Endothelial cell of umbilical vein (primary cell): ENCODE measurements at regions not wholly inside any gene's neighbourhood (a gene's known extent, or its start where the extent isn't known, plus 50 kb on each side); places are given as distances from the start of the nearest gene placed in this dataset.

Source experiments
- BruUV-seq: library from RNA; stranded (reverse); fragments of 400-500 nt; replicated peaks from 2 replicates; lab custom pipeline; 2021; lab: Mats Ljungman, UMichigan
- CTCF ChIA-PET: fragments of 300-600, 350-600 bp; sonication (Branson Sonifier 250); formaldehyde crosslinking; loops from one replicate; lab custom pipeline; 2021; ENCODE audit warnings: antibody characterized with exemption, inconsistent platforms; lab: Charles Lee
- POLR2A ChIA-PET: fragments of 300-600, 350-600 bp; sonication (Branson Sonifier 250); formaldehyde crosslinking; loops from one replicate; lab custom pipeline; 2021; ENCODE audit warnings: antibody characterized with exemption, inconsistent platforms; lab: Charles Lee
- DNase-seq: peaks from one replicate; pipeline ENCODE4 v3.0.0-alpha.2; 2011; ENCODE audit warnings: low read depth, low spot score
- FAIRE-seq: peaks from 2 replicates; lab custom pipeline; 2011; peaks lifted over from hg19 to GRCh38; lab: Jason Lieb, UNC
- H2AFZ ChIP-seq: 2 replicates; pipeline ENCODE4 v1.6.0; 2012; ENCODE audit warnings: low read depth, low read length, control low read depth, inconsistent platforms
- H3K27ac ChIP-seq: 2 replicates; pipeline ENCODE4 v1.5.1; 2011; ENCODE audit warnings: low read depth, mild to moderate bottlenecking, control low read depth, low read length, moderate library complexity; ENCODE audit not compliant: insufficient read depth
- H3K27me3 ChIP-seq, 2 experiments: 2 replicates each; pipeline versions ENCODE4 v1.6.0 to v1.6.1; 2011; ENCODE audit warnings: low read length in 2 of 2, mixed read lengths in 1 of 2; ENCODE audit not compliant: control insufficient read depth in 2 of 2, insufficient read depth in 2 of 2
- H3K36me3 ChIP-seq, 2 experiments: 2 replicates in 1 of 2; 3 replicates in 1 of 2; pipeline ENCODE4 v1.5.1; 2011; ENCODE audit warnings: low read length in 2 of 2, mild to moderate bottlenecking in 1 of 2, moderate library complexity in 1 of 2; ENCODE audit not compliant: control insufficient read depth in 2 of 2, insufficient read depth in 2 of 2; ENCODE audit errors: extremely low read depth in 1 of 2
- H3K4me1 ChIP-seq: 3 replicates; pipeline ENCODE4 v1.5.1; 2011; ENCODE audit warnings: mild to moderate bottlenecking, low read length; ENCODE audit not compliant: control insufficient read depth, insufficient read depth; ENCODE audit errors: extremely low read depth
- H3K4me2 ChIP-seq: 2 replicates; pipeline ENCODE4 v1.6.1; 2011; ENCODE audit warnings: low read length, control low read depth, mixed read lengths; ENCODE audit not compliant: insufficient read depth
- H3K4me3 ChIP-seq, 3 experiments: fragments of 200-600 bp in 1 of 3; sonication (generic), shearing (Covaris generic) in 1 of 3; replicated peaks in 1 of 3; 2 replicates each; pipeline ENCODE4 v1.5.1; 2011 to 2016; ENCODE audit warnings: control low read depth in 3 of 3, low read length in 3 of 3, mild to moderate bottlenecking in 2 of 3, inconsistent platforms in 1 of 3, low read depth in 1 of 3, moderate library complexity in 1 of 3; ENCODE audit not compliant: insufficient read depth in 1 of 3
- H3K79me2 ChIP-seq: 2 replicates; pipeline ENCODE4 v1.6.0; 2012; ENCODE audit warnings: low read length, inconsistent platforms; ENCODE audit not compliant: control insufficient read depth, insufficient read depth
- H3K9ac ChIP-seq: replicated peaks from 2 replicates; pipeline ENCODE3; 2011; ENCODE audit warnings: low read length, control low read depth; ENCODE audit not compliant: insufficient read depth; ENCODE audit errors: extremely low read depth
- H3K9me1 ChIP-seq: replicated peaks from 3 replicates; pipeline ENCODE4 v1.6.0; 2011; ENCODE audit warnings: mild to moderate bottlenecking, low read length; ENCODE audit not compliant: control insufficient read depth, insufficient read depth; ENCODE audit errors: extremely low read depth
- H3K9me3 ChIP-seq: replicated peaks from 2 replicates; pipeline ENCODE4 v1.5.1; 2012; ENCODE audit warnings: low read length, inconsistent platforms; ENCODE audit not compliant: control insufficient read depth, insufficient read depth
- H4K20me1 ChIP-seq: replicated peaks from 2 replicates; pipeline ENCODE3; 2011; ENCODE audit warnings: mild to moderate bottlenecking, low read length; ENCODE audit not compliant: control insufficient read depth, insufficient read depth; ENCODE audit errors: extremely low read depth
- CTCF ChIP-seq, 2 donors: IDR thresholded peaks; 1 replicate in 1 of 2; 2 replicates in 1 of 2; pipeline ENCODE4 v1.5.1; 2011; ENCODE audit warnings: low read length in 2 of 2, mild to moderate bottlenecking in 2 of 2, moderate library complexity in 2 of 2, control low read depth in 1 of 2, inconsistent platforms in 1 of 2, low read depth in 1 of 2; ENCODE audit not compliant: insufficient read depth in 1 of 2; ENCODE audit errors: extremely low read depth in 1 of 2
- EZH2 ChIP-seq: IDR thresholded peaks from 2 replicates; pipeline ENCODE4 v1.6.1; 2012; ENCODE audit warnings: borderline replicate concordance, low read depth, mild to moderate bottlenecking, moderate library complexity, low read length, inconsistent platforms; ENCODE audit not compliant: severe bottlenecking
- FOS ChIP-seq: IDR thresholded peaks from 2 replicates; pipeline ENCODE4 v1.6.1; 2011; ENCODE audit warnings: mild to moderate bottlenecking, low read length, moderate library complexity, borderline replicate concordance; ENCODE audit not compliant: insufficient read depth
- GATA2 ChIP-seq: IDR thresholded peaks from 2 replicates; pipeline ENCODE4 v1.7.0; 2011; ENCODE audit warnings: low read depth, mild to moderate bottlenecking, moderate library complexity, mixed read lengths, low read length; ENCODE audit not compliant: insufficient read length, insufficient read depth
- JUN ChIP-seq: IDR thresholded peaks from 2 replicates; pipeline ENCODE4 v1.6.1; 2011; ENCODE audit warnings: borderline replicate concordance, low read depth; ENCODE audit not compliant: insufficient read length, insufficient read depth
- MAX ChIP-seq: IDR thresholded peaks from 2 replicates; pipeline ENCODE4 v1.6.1; 2011; ENCODE audit not compliant: insufficient read depth, insufficient read length
- MYC ChIP-seq: IDR thresholded peaks from one replicate; pipeline ENCODE4 v1.6.1; 2011; ENCODE audit warnings: mild to moderate bottlenecking, low read depth, low read length
- POLR2A ChIP-seq: IDR thresholded peaks from 2 replicates; pipeline ENCODE4 v1.6.1; 2012; ENCODE audit warnings: low read depth, mild to moderate bottlenecking, control low read depth, low read length
- POLR2AphosphoS5 ChIP-seq: IDR thresholded peaks from 2 replicates; pipeline ENCODE4 v1.6.1; 2012; ENCODE audit warnings: low read depth, mild to moderate bottlenecking, control low read depth, low read length, moderate library complexity; ENCODE audit not compliant: insufficient read depth
- dilution Hi-C: fragments of 300-500 bp; cut with MboI; formaldehyde crosslinking; loops from one replicate; pipeline ENCODE4 v1.15.0; 2019; ENCODE audit warnings: low sequenced_read_pairs; ENCODE audit not compliant: extremely low pct_ligation_motif_present
- intact Hi-C: fragments of 100-400 bp; cut with micrococcal nuclease; formaldehyde crosslinking; loops from one replicate; pipeline ENCODE4 v1.10.0; 2022

GRCh38 chr22:26838471-26838825 lies 181.1 kb downstream of the MIAT start:
- no peaks in the 10 kb centered on the region for H3K9me3 ChIP-seq
- DNase-seq, result no peak
- ChIA-PET CTCF (interaction anchor here (0.6 kb wide), 1 partner anchor 69 kb away, joined by 3 read pairs; no protein-coding TSS in a partner anchor), POLR2A (no interaction called here)
- intact Hi-C loops (loop anchor here (5.0 to 10.0 kb wide), 4 partner anchors 81 to 964 kb away; partner anchors contain the start of gene MN1), dilution Hi-C loops (no loop called here)
- FAIRE-seq, result no peak
- no peak overlapping the region for H3K27ac ChIP-seq
- no peaks in the 10 kb centered on the region for H3K36me3 ChIP-seq
- H3K27me3 ChIP-seq, result peaks cover 0 to 6% of the 10 kb centered on the region in 2 experiments
- H3K9me1 ChIP-seq, result no peaks in the 10 kb centered on the region
- no peaks in the 10 kb centered on the region for H3K4me1 ChIP-seq
- no peak overlapping the region for H3K4me2 ChIP-seq
- TF ChIP-seq CTCF (IDR thresholded peaks at IDR 0.05; ENCODE audit: extremely low read depth in 1 of 2, insufficient read depth in 1 of 2, low read depth in 1 of 2, low read length in 2 of 2) (no peak), GATA2 (no peak), MAX (no peak), POLR2AphosphoS5 (no peak), MYC (no peak), POLR2A (no peak)
- no peaks in the 10 kb centered on the region for H4K20me1 ChIP-seq
- no peak overlapping the region for H3K9ac ChIP-seq
- no peak overlapping the region for H2AFZ ChIP-seq
- H3K4me3 ChIP-seq, result no peak overlapping the region
- H3K79me2 ChIP-seq, result no peaks in the 10 kb centered on the region
- BruUV-seq, result no TSS peak

- Histone ChIP-seq H3K4me3 (no peak overlapping the region), H2AFZ (no peak overlapping the region), H3K4me2 (no peak overlapping the region), H3K9me3 (no peaks in the 10 kb centered on the region), H4K20me1 (no peaks in the 10 kb centered on the region), H3K9me1 (no peaks in the 10 kb centered on the region), H3K79me2 (no peaks in the 10 kb centered on the region), H3K36me3 (no peaks in the 10 kb centered on the region), H3K9ac (no peak overlapping the region), H3K4me1 (no peaks in the 10 kb centered on the region), H3K27ac (no peak overlapping the region), H3K27me3 (peaks cover 5 to 7% of the 10 kb centered on the region in 2 experiments)
- CTCF ChIA-PET, result no interaction called here
- DNase-seq (no peak), FAIRE-seq (no peak)
- intact Hi-C loops (loop anchor here (5.0 to 10.0 kb wide), 4 partner anchors 82 to 963 kb away; partner anchors contain the start of gene MN1), dilution Hi-C loops (no loop called here)
- TF ChIP-seq CTCF (IDR thresholded peaks at IDR 0.05; ENCODE audit: extremely low read depth in 1 of 2, insufficient read depth in 1 of 2, low read depth in 1 of 2, low read length in 2 of 2) (no peak), FOS (no peak), POLR2A (no peak), EZH2 (no peak), POLR2AphosphoS5 (no peak), JUN (no peak), MYC (no peak), GATA2 (no peak), MAX (no peak)
- no TSS peak for BruUV-seq
- POLR2A ChIA-PET, result no interaction called here
These were observed 181.8 kb downstream of the MIAT start for GRCh38 chr22:26839216-26839615.
